H1 (cell line): ENCODE measurements at regions not wholly inside any gene's neighbourhood (a gene's known extent, or its start where the extent isn't known, plus 50 kb on each side); places are given as distances from the start of the nearest gene placed in this dataset.

Experiments used
- CTCF ChIA-PET: fragments of 300-600 bp; sonication (Branson Sonifier 250); formaldehyde crosslinking; loops from one replicate; lab custom pipeline; 2021; ENCODE audit not compliant: partially characterized antibody; lab: Charles Lee
- POLR2A ChIA-PET: fragments of 300-600 bp; sonication (Branson Sonifier 250); formaldehyde crosslinking; loops from one replicate; lab custom pipeline; 2021; ENCODE audit warnings: inconsistent platforms; ENCODE audit not compliant: partially characterized antibody; lab: Charles Lee
- DNase-seq, 2 experiments: peaks; one replicate each; pipeline versions ENCODE4 v3.0.0 to v3.0.0-alpha.2; 2010 to 2022; ENCODE audit warnings: low spot score in 2 of 2, low read depth in 1 of 2, mixed read lengths in 1 of 2
- FAIRE-seq: peaks from 2 replicates; lab custom pipeline; 2011; peaks lifted over from hg19 to GRCh38; lab: Jason Lieb, UNC
- H2AFZ ChIP-seq: 2 replicates; pipeline ENCODE4 v1.8.1; 2012; ENCODE audit warnings: low read length, inconsistent platforms
- H2AK5ac ChIP-seq: 2 replicates; pipeline ENCODE4 v1.6.1; 2013; ENCODE audit warnings: low read depth, low read length
- H2BK120ac ChIP-seq: replicated peaks from 2 replicates; pipeline ENCODE3; 2013; ENCODE audit warnings: low read depth, low read length, inconsistent platforms
- H2BK12ac ChIP-seq: 2 replicates; pipeline ENCODE4 v1.6.1; 2013; ENCODE audit warnings: low read depth, low read length
- H2BK15ac ChIP-seq: 2 replicates; pipeline ENCODE4 v1.6.1; 2013; ENCODE audit warnings: low read length
- H2BK20ac ChIP-seq: 2 replicates; pipeline ENCODE4 v1.6.1; 2013; ENCODE audit warnings: low read length
- H2BK5ac ChIP-seq: 2 replicates; pipeline ENCODE4 v1.6.1; 2013; ENCODE audit warnings: low read depth, low read length
- H3K14ac ChIP-seq: 2 replicates; pipeline ENCODE4 v1.6.1; 2013; ENCODE audit warnings: inconsistent platforms; ENCODE audit not compliant: insufficient read length
- H3K18ac ChIP-seq: 2 replicates; pipeline ENCODE4 v1.6.1; 2013; ENCODE audit warnings: low read length; ENCODE audit errors: extremely low read depth
- H3K23ac ChIP-seq: 2 replicates; pipeline ENCODE4 v1.6.1; 2013; ENCODE audit warnings: inconsistent platforms; ENCODE audit not compliant: insufficient read length
- H3K23me2 ChIP-seq: 2 replicates; pipeline ENCODE4 v1.6.1; 2013; ENCODE audit warnings: low read depth, low read length
- H3K27ac ChIP-seq: 2 replicates; pipeline ENCODE4 v1.6.1; 2011; ENCODE audit warnings: low read depth, low read length, inconsistent platforms
- H3K27me3 ChIP-seq, 4 experiments: replicated peaks in 1 of 4; 1 replicate in 1 of 4; 2 replicates in 3 of 4; pipeline versions ENCODE4 v1.6.1 to v1.8.1; 2011 to 2013; ENCODE audit warnings: low read length in 3 of 4, mild to moderate bottlenecking in 3 of 4, inconsistent platforms in 2 of 4, mixed read lengths in 2 of 4, moderate library complexity in 1 of 4; ENCODE audit not compliant: control insufficient read depth in 3 of 4, insufficient read depth in 3 of 4; ENCODE audit errors: extremely low read depth in 1 of 4
- H3K36me3 ChIP-seq, 4 experiments: 2 replicates each; pipeline versions ENCODE4 v1.6.1 to v1.8.1; 2011 to 2013; ENCODE audit warnings: mild to moderate bottlenecking in 4 of 4, low read length in 3 of 4, moderate library complexity in 2 of 4, control low read depth in 1 of 4, inconsistent platforms in 1 of 4; ENCODE audit not compliant: insufficient read depth in 4 of 4, control insufficient read depth in 2 of 4
- H3K4ac ChIP-seq: replicated peaks from 2 replicates; pipeline ENCODE3; 2013; ENCODE audit warnings: low read length, low read depth, mixed read lengths, inconsistent platforms; ENCODE audit not compliant: insufficient read length
- H3K4me1 ChIP-seq, 4 experiments: replicated peaks in 1 of 4; 1 replicate in 1 of 4; 2 replicates in 3 of 4; pipeline versions ENCODE4 v1.6.1 to v1.8.1; 2011 to 2013; ENCODE audit warnings: low read length in 3 of 4, inconsistent platforms in 2 of 4, mixed read lengths in 1 of 4; ENCODE audit not compliant: insufficient read depth in 4 of 4, control insufficient read depth in 3 of 4
- H3K4me2 ChIP-seq, 2 experiments: 2 replicates each; pipeline versions ENCODE4 v1.6.1 to v1.8.1; 2011 to 2013; ENCODE audit warnings: low read depth in 2 of 2, low read length in 2 of 2, control low read depth in 1 of 2, inconsistent platforms in 1 of 2, mild to moderate bottlenecking in 1 of 2; ENCODE audit not compliant: insufficient read depth in 1 of 2
- H3K4me3 ChIP-seq, 4 experiments: fragments of 200-600, 300-600 bp in 1 of 4; sonication (generic), shearing (Covaris generic), sonication (Bioruptor Twin) in 1 of 4; 2 replicates each; pipeline versions ENCODE4 v1.5.1 to v1.8.1; 2011 to 2016; ENCODE audit warnings: low read length in 4 of 4, low read depth in 3 of 4, control low read depth in 2 of 4, inconsistent platforms in 2 of 4, mild to moderate bottlenecking in 2 of 4, mixed read lengths in 1 of 4, moderate library complexity in 1 of 4; ENCODE audit not compliant: insufficient read depth in 2 of 4; ENCODE audit errors: extremely low read depth in 1 of 4
- H3K56ac ChIP-seq: replicated peaks from 2 replicates; pipeline ENCODE3; 2013; ENCODE audit warnings: low read depth, mild to moderate bottlenecking, mixed read lengths, low read length, inconsistent platforms; ENCODE audit not compliant: insufficient read length
- H3K79me1 ChIP-seq: 2 replicates; pipeline ENCODE4 v1.6.1; 2013; ENCODE audit warnings: low read depth, low read length, control low read depth
- H3K79me2 ChIP-seq, 2 experiments: 2 replicates each; pipeline versions ENCODE4 v1.6.1 to v1.8.1; 2012 to 2013; ENCODE audit warnings: low read length in 2 of 2, mild to moderate bottlenecking in 2 of 2, inconsistent platforms in 1 of 2; ENCODE audit not compliant: insufficient read depth in 2 of 2, control insufficient read depth in 1 of 2
- H3K9ac ChIP-seq, 4 experiments: replicated peaks in 1 of 4; 1 replicate in 1 of 4; 2 replicates in 3 of 4; pipeline versions ENCODE4 v1.6.1 to v1.8.1; 2011 to 2013; ENCODE audit warnings: low read depth in 3 of 4, low read length in 3 of 4, control low read depth in 2 of 4, mild to moderate bottlenecking in 2 of 4, moderate library complexity in 2 of 4, inconsistent platforms in 1 of 4; ENCODE audit errors: extremely low read depth in 1 of 4
- H3K9me3 ChIP-seq, 2 experiments: 2 replicates each; pipeline versions ENCODE4 v1.6.1 to v1.8.1; 2012 to 2013; ENCODE audit warnings: mild to moderate bottlenecking in 2 of 2, moderate library complexity in 2 of 2, control low read depth in 1 of 2, inconsistent platforms in 1 of 2, low read depth in 1 of 2, low read length in 1 of 2, mixed read lengths in 1 of 2; ENCODE audit not compliant: insufficient read depth in 2 of 2
- H4K20me1 ChIP-seq, 2 experiments: replicated peaks in 1 of 2; 2 replicates each; pipeline versions ENCODE3 to v1.8.1; 2011 to 2013; ENCODE audit warnings: inconsistent platforms in 2 of 2, low read length in 2 of 2, mild to moderate bottlenecking in 1 of 2; ENCODE audit not compliant: insufficient read depth in 2 of 2, control insufficient read depth in 1 of 2
- H4K5ac ChIP-seq: 2 replicates; pipeline ENCODE4 v1.6.1; 2013; ENCODE audit warnings: low read length, low read depth, mixed read lengths, inconsistent platforms; ENCODE audit not compliant: insufficient read length
- H4K8ac ChIP-seq: 2 replicates; pipeline ENCODE4 v1.8.0; 2013; ENCODE audit warnings: mild to moderate bottlenecking, moderate library complexity, low read length, inconsistent platforms; ENCODE audit not compliant: insufficient read depth; ENCODE audit errors: extremely low read depth
- H4K91ac ChIP-seq: replicated peaks from 2 replicates; pipeline ENCODE3; 2013; ENCODE audit warnings: low read length, mixed read lengths, inconsistent platforms; ENCODE audit not compliant: insufficient read length
- CHD2 ChIP-seq: IDR thresholded peaks from 2 replicates; pipeline ENCODE4 v1.6.1; 2012; ENCODE audit warnings: low read length, improper control_type of control experiment
- CREB1 ChIP-seq: IDR thresholded peaks from 2 replicates; pipeline ENCODE4 v1.6.1; 2012; ENCODE audit warnings: inconsistent platforms
- CTBP2 ChIP-seq: IDR thresholded peaks from 2 replicates; pipeline ENCODE4 v1.7.0; 2011; ENCODE audit warnings: borderline replicate concordance, mild to moderate bottlenecking, moderate library complexity, mixed read lengths, low read length; ENCODE audit not compliant: insufficient read depth, insufficient read length
- HDAC6 ChIP-seq: IDR thresholded peaks from one replicate; pipeline ENCODE4 v1.7.1; 2012; ENCODE audit warnings: low read depth, mild to moderate bottlenecking, inconsistent platforms, low read length, moderate library complexity
- POLR2AphosphoS5 ChIP-seq: IDR thresholded peaks from 2 replicates; pipeline ENCODE4 v1.6.1; 2011; ENCODE audit warnings: low read depth, low read length
- SP4 ChIP-seq: IDR thresholded peaks from 2 replicates; pipeline ENCODE4 v1.6.1; 2012; ENCODE audit warnings: low read length, inconsistent platforms
- TAF7 ChIP-seq: optimal IDR thresholded peaks from 2 replicates; pipeline ENCODE3; 2011; ENCODE audit warnings: low read depth, mild to moderate bottlenecking, inconsistent platforms, low read length, moderate library complexity, borderline replicate concordance
- TCF12 ChIP-seq: IDR thresholded peaks from 2 replicates; pipeline ENCODE4 v1.6.1; 2011; ENCODE audit warnings: low read depth, mild to moderate bottlenecking, low read length
- WGBS, 2 experiments: shearing (Covaris generic) in 1 of 2; methylation state at CpG; one replicate each; pipeline versions ENCODE4 v1.1.6 to v1.1.7; 2013 to 2015; ENCODE audit warnings: low lambda C conversion rate in 2 of 2, mixed read lengths in 2 of 2, inconsistent platforms in 1 of 2, low coverage in 1 of 2, missing lambda C conversion rate in 1 of 2; ENCODE audit not compliant: insufficient replicate concordance in 2 of 2, insufficient coverage in 1 of 2, insufficient read length in 1 of 2; ENCODE audit errors: extremely low coverage in 1 of 2, missing lambda C conversion rate in 1 of 2; 5-methylcytosine and 5-hydroxymethylcytosine counted together
- TF ChIP-seq, protein P1 (sequence below): IDR thresholded peaks from 2 replicates; pipeline ENCODE4 v1.6.1; 2012; ENCODE audit warnings: inconsistent platforms

DNA sequence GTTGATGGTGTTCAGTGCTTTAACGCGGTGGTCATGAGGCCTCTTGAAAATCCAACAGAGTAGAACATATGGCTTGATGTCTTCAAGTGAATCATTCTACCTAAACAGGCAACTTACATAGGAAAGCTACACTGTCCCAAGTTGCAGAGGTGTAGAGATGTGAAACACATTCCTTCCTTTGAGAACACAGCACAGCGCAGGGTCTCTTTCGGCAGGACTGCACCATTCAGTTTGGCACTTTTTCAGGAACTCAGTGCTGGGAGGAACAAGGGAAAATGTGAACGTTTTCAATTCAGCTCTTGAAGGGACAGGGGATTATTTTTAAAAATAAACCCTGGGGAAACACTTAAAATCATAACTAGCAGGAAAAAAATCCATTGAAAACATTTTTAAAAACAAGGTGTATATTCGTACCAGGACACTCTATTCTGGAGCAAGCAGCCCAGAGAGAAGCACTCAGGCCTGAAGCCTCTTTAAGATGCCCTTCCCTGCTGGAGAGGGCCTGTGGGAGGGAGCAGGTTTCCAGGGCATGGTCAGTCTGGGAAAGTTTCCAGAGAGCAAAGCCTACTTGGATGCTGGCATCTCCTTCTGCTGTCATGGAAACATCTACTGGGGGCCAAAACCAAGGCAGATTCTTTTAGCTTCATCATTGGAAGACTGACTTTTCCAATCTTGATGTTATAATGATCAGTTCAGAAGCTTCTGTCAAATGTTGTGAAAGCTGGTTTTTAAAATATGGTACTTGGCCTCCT lies 60.4 kb upstream of the NPVF start:
- no peaks in the 10 kb centered on the region for H3K79me1 ChIP-seq
- no peak overlapping the region for H3K4me2 ChIP-seq
- no peaks in the 10 kb centered on the region for H3K23me2 ChIP-seq
- H2AFZ ChIP-seq = no peak overlapping the region
- no peaks in the 10 kb centered on the region for H3K4me1 ChIP-seq
- H3K36me3 ChIP-seq = no peaks in the 10 kb centered on the region
- WGBS, 2 experiments = 94% methylated on average over 6 of the region's 6 CpGs; no CpG with 5 or more reads in 1 of the 2 experiments
- no peak overlapping the region for H3K56ac ChIP-seq
- no peak overlapping the region for H3K4me3 ChIP-seq
- H4K20me1 ChIP-seq = no peaks in the 10 kb centered on the region
- H4K8ac ChIP-seq = no peak overlapping the region
- no peak overlapping the region for H2BK120ac ChIP-seq
- no peaks in the 10 kb centered on the region for H3K79me2 ChIP-seq
- H3K23ac ChIP-seq = no peak overlapping the region
- no peak overlapping the region for H4K91ac ChIP-seq
- H3K4ac ChIP-seq = no peak overlapping the region
- no peak overlapping the region for H3K27ac ChIP-seq
- no peak overlapping the region for H2BK5ac ChIP-seq
- FAIRE-seq = no peak
- no peak for TF ChIP-seq TAF7
- TF ChIP-seq SP4 = no peak
- TF ChIP-seq CREB1 = no peak
- TF ChIP-seq TCF12 = no peak
- TF ChIP-seq POLR2AphosphoS5 = no peak
- no peak for TF ChIP-seq CTBP2
- TF ChIP-seq CHD2 = no peak
- TF ChIP-seq, protein P1, sequence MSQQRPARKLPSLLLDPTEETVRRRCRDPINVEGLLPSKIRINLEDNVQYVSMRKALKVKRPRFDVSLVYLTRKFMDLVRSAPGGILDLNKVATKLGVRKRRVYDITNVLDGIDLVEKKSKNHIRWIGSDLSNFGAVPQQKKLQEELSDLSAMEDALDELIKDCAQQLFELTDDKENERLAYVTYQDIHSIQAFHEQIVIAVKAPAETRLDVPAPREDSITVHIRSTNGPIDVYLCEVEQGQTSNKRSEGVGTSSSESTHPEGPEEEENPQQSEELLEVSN = no peak
- TF ChIP-seq HDAC6 = no peak
- no peak for DNase-seq
- no peak overlapping the region for H3K18ac ChIP-seq
- ChIA-PET CTCF (interaction anchor here (0.9 kb wide), 1 partner anchor 25 kb away, joined by 3 read pairs; no protein-coding TSS in a partner anchor), POLR2A (no interaction called here)
- H2BK12ac ChIP-seq = no peak overlapping the region
- no peak overlapping the region for H2BK20ac ChIP-seq
- no peaks in the 10 kb centered on the region; a peak in 1 of 7 replicates for H3K27me3 ChIP-seq
- no peaks in the 10 kb centered on the region for H3K9me3 ChIP-seq
- no peak overlapping the region for H2BK15ac ChIP-seq
- H2AK5ac ChIP-seq = no peak overlapping the region
- H3K9ac ChIP-seq = no peak overlapping the region
- H3K14ac ChIP-seq = no peak overlapping the region
- H4K5ac ChIP-seq = no peak overlapping the region
